K562 (cell line): ENCODE measurements at regions not wholly inside any gene's neighbourhood (a gene's known extent, or its start where the extent isn't known, plus 50 kb on each side); places are given as distances from the start of the nearest gene placed in this dataset.
"Not testable (repeated sequence)": the region's sequence is repeated elsewhere in the genome, so short reads cannot be mapped to it uniquely, and the experiment has no call there.

Experiments
- ATAC-seq: fragments of 200-7000 bp; cut with Tn5 transposase; 3 replicates; pipeline ENCODE4 v1.9.1; 2020; ENCODE audit warnings: moderate library complexity
- BruUV-seq: library from RNA; stranded (reverse); fragments of 400-500 nt; replicated peaks from 2 replicates; lab custom pipeline; 2021; lab: Mats Ljungman, UMichigan
- CTCF ChIA-PET: fragments of 300-600 bp; formaldehyde crosslinking; extraction: SDS; loops from one replicate; lab custom pipeline; 2021; ENCODE audit warnings: low intra/inter-chr PET ratio; lab: Yijun Ruan, JAX
- POLR2A ChIA-PET: fragments of 300-600, 350-650 bp; sonication (Branson Sonifier 250); formaldehyde crosslinking; extraction: SDS; loops from one replicate; lab custom pipeline; 2021; ENCODE audit warnings: antibody characterized with exemption, inconsistent platforms; lab: Yijun Ruan, JAX
- DNase-seq, 4 experiments: peaks; one replicate each; pipeline versions ENCODE4 v3.0.0 to v3.0.0-alpha.2; 2011 to 2018; ENCODE audit warnings: low spot score in 3 of 4, mixed read lengths in 3 of 4; ENCODE audit errors: extremely low read depth in 1 of 4
- FAIRE-seq: peaks from 2 replicates; lab custom pipeline; 2011; peaks lifted over from hg19 to GRCh38; lab: Jason Lieb, UNC
- H2AFZ ChIP-seq: 2 replicates; pipeline ENCODE4 v1.6.0; 2011; ENCODE audit warnings: low read depth, low read length, control low read depth, inconsistent platforms
- H3K27ac ChIP-seq: fragments of 200-600 bp; 3 replicates; pipeline ENCODE4 v1.8.0; 2011; ENCODE audit warnings: low read depth, mild to moderate bottlenecking, control low read depth, inconsistent platforms, low read length, moderate library complexity, mixed read lengths; ENCODE audit errors: extremely low read depth
- H3K27me3 ChIP-seq, 2 experiments: fragments of 300-600 bp in 1 of 2; 2 replicates in 1 of 2; 3 replicates in 1 of 2; pipeline versions ENCODE4 v1.6.0 to v1.8.0; 2011; ENCODE audit warnings: inconsistent platforms in 2 of 2, low read length in 2 of 2, mild to moderate bottlenecking in 1 of 2, mixed read lengths in 1 of 2, moderate library complexity in 1 of 2; ENCODE audit not compliant: control insufficient read depth in 2 of 2, insufficient read depth in 2 of 2
- H3K36me3 ChIP-seq: fragments of 300-600 bp; 3 replicates; pipeline ENCODE4 v1.8.0; 2011; ENCODE audit warnings: mild to moderate bottlenecking, low read length, inconsistent platforms; ENCODE audit not compliant: control insufficient read depth, insufficient read depth
- H3K4me1 ChIP-seq, 2 experiments: fragments of 200-600 bp in 1 of 2; replicated peaks in 1 of 2; 2 replicates in 1 of 2; 3 replicates in 1 of 2; pipeline versions ENCODE4 v1.5.1 to v1.8.0; 2011; ENCODE audit warnings: inconsistent platforms in 2 of 2, low read length in 2 of 2, mild to moderate bottlenecking in 1 of 2, mixed read lengths in 1 of 2, moderate library complexity in 1 of 2; ENCODE audit not compliant: control insufficient read depth in 2 of 2, insufficient read depth in 2 of 2
- H3K4me2 ChIP-seq: 2 replicates; pipeline ENCODE4 v1.6.1; 2011; ENCODE audit warnings: low read length, control low read depth, inconsistent platforms, mixed read lengths; ENCODE audit not compliant: insufficient read depth
- H3K4me3 ChIP-seq: fragments of 200-600 bp; sonication (generic), shearing (Covaris generic); 2 replicates; pipeline ENCODE4 v1.5.1; 2016; ENCODE audit warnings: control low read depth, inconsistent platforms
- H3K79me2 ChIP-seq: fragments of 200-600 bp; 3 replicates; pipeline ENCODE4 v1.8.0; 2011; ENCODE audit warnings: low read length, inconsistent platforms; ENCODE audit not compliant: control insufficient read depth, insufficient read depth
- H3K9ac ChIP-seq, 2 experiments: 2 replicates each; pipeline versions ENCODE4 v1.6.0 to v1.6.1; 2011; ENCODE audit warnings: low read depth in 2 of 2, low read length in 2 of 2, control low read depth in 1 of 2, inconsistent platforms in 1 of 2, mild to moderate bottlenecking in 1 of 2, mixed read lengths in 1 of 2; ENCODE audit not compliant: insufficient read depth in 1 of 2
- H3K9me1 ChIP-seq: one replicate; pipeline ENCODE4 v1.6.0; 2011; ENCODE audit warnings: inconsistent platforms, mild to moderate bottlenecking, low read length, moderate library complexity; ENCODE audit not compliant: control insufficient read depth, insufficient read depth
- H3K9me3 ChIP-seq: replicated peaks from 2 replicates; pipeline ENCODE4 v1.5.1; 2011; ENCODE audit warnings: low read depth, low read length, inconsistent platforms; ENCODE audit not compliant: control insufficient read depth, insufficient read depth
- H4K20me1 ChIP-seq: replicated peaks from 2 replicates; pipeline ENCODE4 v1.6.1; 2011; ENCODE audit warnings: low read length, inconsistent platforms, mixed read lengths; ENCODE audit not compliant: control insufficient read depth, insufficient read depth
- CBFA2T3 ChIP-seq: fragments of 450-650 bp; IDR thresholded peaks from 2 replicates; pipeline ENCODE4 v1.6.1; 2017
- CEBPB ChIP-seq: fragments of 450-650 bp; IDR thresholded peaks from 2 replicates; pipeline ENCODE4 v1.6.1; 2016; ENCODE audit warnings: missing genetic modification characterization, missing compliant biosample characterization
- KAT8 ChIP-seq: fragments of 450-650 bp; IDR thresholded peaks from 2 replicates; pipeline ENCODE4 v1.6.1; 2016; ENCODE audit warnings: low read depth, mild to moderate bottlenecking
- NFRKB ChIP-seq: fragments of 450-650 bp; IDR thresholded peaks from 2 replicates; pipeline ENCODE4 v1.6.1; 2016; ENCODE audit warnings: low read depth
- RFX1 ChIP-seq: fragments of 450-650 bp; IDR thresholded peaks from 2 replicates; pipeline ENCODE4 v1.6.1; 2016; ENCODE audit warnings: mild to moderate bottlenecking, moderate library complexity
- SRSF1 ChIP-seq: fragments of 200-400 bp; formaldehyde crosslinking; IDR thresholded peaks from 2 replicates; pipeline ENCODE4 v1.6.1; 2017; ENCODE audit warnings: mild to moderate bottlenecking, low read depth, low read length, moderate library complexity
- TEAD4 ChIP-seq, 2 experiments: sonication (generic) in 1 of 2; formaldehyde crosslinking in 1 of 2; IDR thresholded peaks; 2 replicates each; pipeline versions ENCODE4 v1.6.1 to v1.8.0; 2012 to 2022; ENCODE audit warnings: borderline replicate concordance in 1 of 2, inconsistent platforms in 1 of 2, low read length in 1 of 2, mild to moderate bottlenecking in 1 of 2, missing genetic modification reagents in 1 of 2
- YY1 ChIP-seq, 3 experiments: IDR thresholded peaks; 2 replicates each; pipeline ENCODE4 v1.6.1; 2011; ENCODE audit warnings: low read length in 2 of 3, mild to moderate bottlenecking in 2 of 3, moderate library complexity in 2 of 3, borderline replicate concordance in 1 of 3, control low read depth in 1 of 3, low read depth in 1 of 3; ENCODE audit not compliant: insufficient read depth in 3 of 3, insufficient replicate concordance in 2 of 3, control insufficient read depth in 1 of 3, insufficient read length in 1 of 3; ENCODE audit errors: extremely low read depth in 1 of 3
- ZNF224 ChIP-seq: sonication (generic); formaldehyde crosslinking; IDR thresholded peaks from 2 replicates; pipeline ENCODE4 v1.8.0; 2022; ENCODE audit warnings: mild to moderate bottlenecking, missing genetic modification reagents
- ZNF316 ChIP-seq: fragments of 450-650 bp; IDR thresholded peaks from 2 replicates; pipeline ENCODE4 v1.6.1; 2016
- WGBS: fragments of 100-300 bp; shearing (Covaris generic); methylation state at CpG from one replicate; pipeline ENCODE4 v1.1.6; 2016; ENCODE audit warnings: low coverage, mixed read lengths; ENCODE audit not compliant: insufficient coverage; ENCODE audit errors: missing lambda C conversion rate; 5-methylcytosine and 5-hydroxymethylcytosine counted together
- in situ Hi-C: fragments of 300-500 bp; cut with MboI; formaldehyde crosslinking; loops from 4 replicates; pipeline ENCODE4 v1.15.0; 2018; ENCODE audit warnings: inconsistent platforms, mixed read lengths
- intact Hi-C: fragments of 100-400 bp; cut with micrococcal nuclease; formaldehyde crosslinking; loops from 2 replicates; pipeline ENCODE4 v1.14.2; 2022
- TF ChIP-seq, protein P1 (sequence below): fragments of 450-650 bp; IDR thresholded peaks from 2 replicates; pipeline ENCODE4 v1.6.1; 2016

DNA sequence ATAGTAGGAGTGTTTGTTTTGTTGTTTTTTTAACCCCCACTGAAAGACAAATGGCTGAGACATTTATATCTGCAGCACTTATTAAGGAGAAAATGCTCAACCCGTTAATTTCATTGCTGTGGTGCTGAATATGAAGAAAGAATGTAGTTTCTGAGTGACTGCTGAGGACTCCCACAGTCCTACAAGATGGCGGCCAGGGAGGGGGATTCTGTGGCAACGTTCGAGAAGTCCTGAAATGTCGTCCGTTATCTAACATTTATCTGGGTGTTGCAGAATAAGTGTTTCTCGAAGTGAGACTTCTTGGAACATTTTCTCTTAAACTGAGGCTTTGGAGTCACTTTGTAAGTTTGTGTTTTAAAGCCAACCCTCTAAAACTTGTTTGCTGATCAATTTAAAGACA is 530.4 kb downstream of the XYLT1 start:
- Histone ChIP-seq H3K79me2 (no peaks in the 10 kb centered on the region), H3K27me3 (peaks cover 3 to 4% of the 10 kb centered on the region in 2 experiments; a peak in 4 of 5 replicates), H4K20me1 (no peaks in the 10 kb centered on the region), H3K27ac (no peak overlapping the region; the same call in 2 of the 3 replicates), H3K4me1 (peaks cover 0 to 2% of the 10 kb centered on the region in 2 experiments; a peak in 1 of 5 replicates), H3K36me3 (no peaks in the 10 kb centered on the region), H3K9me3 (no peaks in the 10 kb centered on the region), H3K9ac (no peak overlapping the region), H3K4me3 (no peak overlapping the region), H3K9me1 (no peaks in the 10 kb centered on the region), H2AFZ (peak overlapping the region; percentile 85), H3K4me2 (peak overlapping the region; percentile 56)
- no TSS peak for BruUV-seq
- in situ Hi-C loops (no loop called here), intact Hi-C loops (no loop called here)
- POLR2A ChIA-PET: no interaction called here
- WGBS: 4% methylated on average over 7 of the region's 7 CpGs
- FAIRE-seq: no peak
- no peak for TF ChIP-seq CBFA2T3
- peak; percentile 35; the same call in 1 of the 2 replicates for TF ChIP-seq CEBPB
- TF ChIP-seq SRSF1: no peak
- peak; percentile 65; the same call in 1 of the 2 replicates for TF ChIP-seq TEAD4 (IDR thresholded peaks at IDR 0.05; ENCODE audit: low read length)
- no peak for TF ChIP-seq TEAD4 (CRISPR knock-in tag; IDR thresholded peaks at IDR 0.05; ENCODE audit: borderline replicate concordance)
- peak; percentile 51 to 91 (median 58) for TF ChIP-seq YY1 (IDR thresholded peaks at IDR 0.05; ENCODE audit: borderline replicate concordance in 1 of 3, control insufficient read depth in 1 of 3, extremely low read depth in 1 of 3, insufficient read depth in 3 of 3, insufficient read length in 1 of 3, insufficient replicate concordance in 2 of 3, low read depth in 1 of 3, low read length in 2 of 3)
- TF ChIP-seq, protein P1, sequence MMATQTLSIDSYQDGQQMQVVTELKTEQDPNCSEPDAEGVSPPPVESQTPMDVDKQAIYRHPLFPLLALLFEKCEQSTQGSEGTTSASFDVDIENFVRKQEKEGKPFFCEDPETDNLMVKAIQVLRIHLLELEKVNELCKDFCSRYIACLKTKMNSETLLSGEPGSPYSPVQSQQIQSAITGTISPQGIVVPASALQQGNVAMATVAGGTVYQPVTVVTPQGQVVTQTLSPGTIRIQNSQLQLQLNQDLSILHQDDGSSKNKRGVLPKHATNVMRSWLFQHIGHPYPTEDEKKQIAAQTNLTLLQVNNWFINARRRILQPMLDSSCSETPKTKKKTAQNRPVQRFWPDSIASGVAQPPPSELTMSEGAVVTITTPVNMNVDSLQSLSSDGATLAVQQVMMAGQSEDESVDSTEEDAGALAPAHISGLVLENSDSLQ: 0 out of 2 replicates have a peak, but pooled peaks have one; percentile 46
- TF ChIP-seq RFX1: peak; percentile 58; the same call in 1 of the 2 replicates
- no peak for TF ChIP-seq ZNF316
- TF ChIP-seq ZNF224 (CRISPR knock-in tag): no peak
- peak; percentile 89; the same call in 1 of the 2 replicates for TF ChIP-seq KAT8
- peak; percentile 53; the same call in 1 of the 2 replicates for TF ChIP-seq NFRKB
- CTCF ChIA-PET: interaction anchor here (0.6 kb wide), 1 partner anchor 13 kb away, joined by 3 read pairs; no protein-coding TSS in a partner anchor
- ATAC-seq: peak; percentile 54; the same call in 2 of the 3 replicates
- DNase-seq: peak; percentile 15 to 24 (median 19)

DNA sequence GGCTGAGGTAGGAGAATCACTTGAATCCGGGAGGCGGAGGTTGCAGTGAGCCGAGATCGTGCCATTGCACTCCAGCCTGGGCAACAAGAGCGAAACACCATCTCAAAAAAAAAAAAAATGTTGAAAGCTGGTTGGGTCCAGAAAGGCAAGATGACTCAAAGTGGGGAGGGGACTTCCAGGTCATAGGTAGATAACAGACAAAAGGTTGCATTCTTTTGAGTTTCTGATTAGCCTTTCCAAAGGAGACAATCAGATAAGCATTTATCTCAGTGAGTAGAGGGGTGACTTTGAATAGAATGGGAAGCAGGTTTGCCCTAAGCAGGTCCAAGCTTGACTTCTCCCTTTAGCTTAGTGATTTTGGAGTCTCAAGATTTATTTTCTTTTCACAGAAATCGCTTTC is 527.9 kb downstream of the XYLT1 start:
- DNase-seq, H4K20me1 ChIP-seq, ATAC-seq, H3K4me1 ChIP-seq, H3K4me2 ChIP-seq, H3K9me3 ChIP-seq, H3K27me3 ChIP-seq, POLR2A ChIA-PET, H3K4me3 ChIP-seq, in situ Hi-C loops, FAIRE-seq, H3K79me2 ChIP-seq, H3K36me3 ChIP-seq, CTCF ChIA-PET, intact Hi-C loops, BruUV-seq, H2AFZ ChIP-seq, H3K9ac ChIP-seq, H3K9me1 ChIP-seq, H3K27ac ChIP-seq: not testable (repeated sequence)
- 9% methylated on average over 6 of the region's 6 CpGs for WGBS
